Neural cell (in vitro differentiated cells): ENCODE measurements at regions not wholly inside any gene's neighbourhood (a gene's known extent, or its start where the extent isn't known, plus 50 kb on each side); places are given as distances from the start of the nearest gene placed in this dataset.
A peak's percentile ranks its signal among the peaks of the same experiment; 100 is the strongest.

Experiments
- H2AFZ ChIP-seq: fragments of 200-600, 300-800 bp; sonication (generic), shearing (Covaris generic); 2 replicates; pipeline ENCODE4 v1.6.0; 2014; ENCODE audit warnings: low read depth, mild to moderate bottlenecking, antibody characterized with exemption, low read length, moderate library complexity
- H3F3A ChIP-seq: fragments of 200-600 bp; shearing (Covaris generic); 2 replicates; pipeline ENCODE4 v1.6.1; 2016; ENCODE audit warnings: mild to moderate bottlenecking, moderate library complexity, mixed read lengths, antibody characterized with exemption, low read length; ENCODE audit not compliant: insufficient read depth, poor library complexity, severe bottlenecking
- H3K27ac ChIP-seq: fragments of 200-600, 300-800 bp; sonication (generic), shearing (Covaris generic); 2 replicates; pipeline ENCODE4 v1.5.1; 2014; ENCODE audit warnings: mild to moderate bottlenecking, low read length, moderate library complexity
- H3K27me3 ChIP-seq: fragments of 300-800, 200-600 bp; sonication (generic), shearing (Covaris generic); 2 replicates; pipeline ENCODE4 v1.6.0; 2014; ENCODE audit warnings: mild to moderate bottlenecking, low read depth, low read length, moderate library complexity; ENCODE audit not compliant: insufficient read depth
- H3K36me3 ChIP-seq: fragments of 300-800, 200-600 bp; sonication (generic), shearing (Covaris generic); 2 replicates; pipeline ENCODE4 v1.5.1; 2014; ENCODE audit warnings: mild to moderate bottlenecking, antibody characterized with exemption, low read length, moderate library complexity; ENCODE audit not compliant: insufficient read depth
- H3K4me2 ChIP-seq: fragments of 300-800, 200-600 bp; sonication (generic), shearing (Covaris generic); 2 replicates; pipeline ENCODE4 v1.6.0; 2014; ENCODE audit warnings: mild to moderate bottlenecking, low read length
- H3K4me3 ChIP-seq: fragments of 300-800, 200-600 bp; sonication (generic), shearing (Covaris generic); 2 replicates; pipeline ENCODE4 v1.5.1; 2014; ENCODE audit warnings: mild to moderate bottlenecking, low read length, moderate library complexity
- H3K79me2 ChIP-seq: fragments of 200-600 bp; shearing (Covaris generic); replicated peaks from 2 replicates; pipeline ENCODE4 v1.6.0; 2014; ENCODE audit warnings: mild to moderate bottlenecking, low read length, moderate library complexity; ENCODE audit not compliant: insufficient read depth
- H3K9ac ChIP-seq: fragments of 300-800, 200-600 bp; sonication (generic), shearing (Covaris generic); 2 replicates; pipeline ENCODE4 v1.6.1; 2016; ENCODE audit warnings: mild to moderate bottlenecking, low read length, mixed read lengths
- H3K9me2 ChIP-seq: fragments of 200-600 bp; shearing (Covaris generic); 2 replicates; pipeline ENCODE4 v1.6.1; 2016; ENCODE audit warnings: mild to moderate bottlenecking, low read length, mixed read lengths; ENCODE audit not compliant: insufficient read depth
- H3K9me3 ChIP-seq: fragments of 200-600, 300-800 bp; sonication (generic), shearing (Covaris generic); 2 replicates; pipeline ENCODE4 v1.6.1; 2016; ENCODE audit warnings: mild to moderate bottlenecking, mixed run types, low read length, moderate library complexity, mixed read lengths
- H4K20me1 ChIP-seq: fragments of 200-600 bp; shearing (Covaris generic); 2 replicates; pipeline ENCODE4 v1.6.1; 2016; ENCODE audit warnings: mild to moderate bottlenecking, mixed run types; ENCODE audit not compliant: insufficient read depth
- CTCF ChIP-seq: fragments of 450-650 bp; IDR thresholded peaks from 2 replicates; pipeline ENCODE4 v1.5.1; 2014; ENCODE audit warnings: antibody characterized with exemption, mild to moderate bottlenecking, moderate library complexity; ENCODE audit not compliant: poor library complexity, severe bottlenecking
- EP300 ChIP-seq: fragments of 450-650 bp; conservative IDR thresholded peaks from 2 replicates; pipeline ENCODE4 v1.6.1; 2014; ENCODE audit warnings: antibody characterized with exemption, mild to moderate bottlenecking, moderate library complexity; ENCODE audit not compliant: poor library complexity, severe bottlenecking
- EZH2 ChIP-seq: fragments of 200-600, 300-800 bp; shearing (Covaris generic), sonication (generic); IDR thresholded peaks from 2 replicates; pipeline ENCODE4 v1.6.1; 2014; ENCODE audit warnings: antibody characterized with exemption, low read length, borderline replicate concordance, mild to moderate bottlenecking; ENCODE audit not compliant: insufficient read depth, poor library complexity, severe bottlenecking
- MXI1 ChIP-seq: fragments of 450-650 bp; conservative IDR thresholded peaks from 2 replicates; pipeline ENCODE4 v1.6.1; 2014; ENCODE audit warnings: antibody characterized with exemption, mild to moderate bottlenecking; ENCODE audit not compliant: poor library complexity, severe bottlenecking
- POLR2AphosphoS5 ChIP-seq: IDR thresholded peaks from 2 replicates; pipeline ENCODE4 v1.6.1; 2012
- RAD21 ChIP-seq: fragments of 450-650 bp; conservative IDR thresholded peaks from 2 replicates; pipeline ENCODE4 v1.6.1; 2014; ENCODE audit warnings: antibody characterized with exemption, mild to moderate bottlenecking, moderate library complexity
- REST ChIP-seq: IDR thresholded peaks from 2 replicates; pipeline ENCODE4 v1.6.1; 2012; ENCODE audit warnings: borderline replicate concordance
- SMC3 ChIP-seq: fragments of 450-650 bp; conservative IDR thresholded peaks from 2 replicates; pipeline ENCODE4 v1.6.1; 2014; ENCODE audit warnings: antibody characterized with exemption, mild to moderate bottlenecking, moderate library complexity; ENCODE audit not compliant: poor library complexity
- TAF1 ChIP-seq: IDR thresholded peaks from 2 replicates; pipeline ENCODE4 v1.6.1; 2012; ENCODE audit warnings: low read depth

DNA sequence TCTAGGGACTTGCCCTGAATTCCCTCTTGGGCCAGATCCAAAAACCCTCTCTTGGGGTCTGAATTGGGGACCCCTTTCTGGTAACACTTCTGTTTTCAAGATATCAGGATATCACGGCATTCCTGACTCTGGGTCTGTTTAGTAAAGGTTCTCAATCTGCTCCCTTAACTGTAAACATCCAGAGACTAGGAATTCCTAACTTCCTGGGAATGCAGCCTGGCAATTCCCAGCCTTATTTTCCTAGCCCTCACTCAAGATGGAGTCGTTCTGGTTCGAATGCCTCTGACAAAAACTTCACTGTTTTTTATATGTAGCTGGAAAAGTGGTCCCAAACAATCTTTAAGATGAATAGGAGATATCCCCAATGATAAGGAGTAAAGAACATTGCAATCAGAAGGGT is 141.6 kb upstream of the XYLT1 start:
- no peak overlapping the region for H2AFZ ChIP-seq
- H3K9me3 ChIP-seq: no peaks in the 10 kb centered on the region
- no peak overlapping the region for H3K4me2 ChIP-seq
- no peak overlapping the region for H3K27ac ChIP-seq
- no peaks in the 10 kb centered on the region for H3K36me3 ChIP-seq
- no peaks in the 10 kb centered on the region for H3K79me2 ChIP-seq
- H4K20me1 ChIP-seq: no peaks in the 10 kb centered on the region
- TF ChIP-seq SMC3 (no peak), MXI1 (no peak), EZH2 (no peak), CTCF (no peak), TAF1 (no peak), REST (no peak), RAD21 (no peak), POLR2AphosphoS5 (no peak), EP300 (no peak)
- no peak overlapping the region for H3K4me3 ChIP-seq
- no peaks in the 10 kb centered on the region for H3K27me3 ChIP-seq
- no peaks in the 10 kb centered on the region for H3K9me2 ChIP-seq
- H3K9ac ChIP-seq: no peak overlapping the region
- no peaks in the 10 kb centered on the region for H3F3A ChIP-seq

DNA sequence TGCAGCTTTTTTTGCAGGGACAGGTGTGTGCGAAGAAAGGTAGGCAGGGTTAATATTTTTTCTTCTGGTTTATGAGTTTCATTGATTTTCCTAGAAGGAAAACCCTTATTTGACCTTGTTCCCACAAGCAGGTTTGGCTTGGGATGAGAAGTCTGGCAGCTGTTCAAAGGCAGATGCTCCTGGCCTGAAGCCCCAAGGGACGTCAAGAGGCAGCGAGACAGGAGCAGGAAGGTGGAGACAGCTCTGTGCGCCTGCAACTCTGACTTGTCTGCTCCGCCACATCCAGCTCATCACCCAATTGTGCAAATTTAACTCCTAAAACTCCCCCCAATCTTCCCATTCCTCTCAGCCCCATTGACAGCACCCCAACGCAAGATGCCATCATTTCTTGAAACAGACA is 136.8 kb upstream of the XYLT1 start:
- Histone ChIP-seq H3K4me2 (no peak overlapping the region), H3F3A (no peaks in the 10 kb centered on the region), H3K9me3 (no peaks in the 10 kb centered on the region), H3K4me3 (peak overlapping the region; percentile 23), H3K36me3 (no peaks in the 10 kb centered on the region), H3K79me2 (no peaks in the 10 kb centered on the region), H3K27me3 (no peaks in the 10 kb centered on the region), H3K27ac (no peak overlapping the region), H3K9ac (no peak overlapping the region), H4K20me1 (no peaks in the 10 kb centered on the region), H2AFZ (no peak overlapping the region), H3K9me2 (no peaks in the 10 kb centered on the region)
- no peak for TF ChIP-seq REST
- TF ChIP-seq EZH2: no peak
- TF ChIP-seq CTCF: no peak
- TF ChIP-seq SMC3: no peak
- TF ChIP-seq RAD21: no peak
- no peak for TF ChIP-seq TAF1
- no peak for TF ChIP-seq POLR2AphosphoS5
- TF ChIP-seq MXI1: no peak
- no peak for TF ChIP-seq EP300
